Activated naive CD4-positive, alpha-beta T cell treated with anti-CD3 and anti-CD28 coated beads, Interleukin-2, amount 50 U/mL, for 24 hours (primary cell): ENCODE measurements at regions not wholly inside any gene's neighbourhood (a gene's known extent, or its start where the extent isn't known, plus 50 kb on each side); places are given as distances from the start of the nearest gene placed in this dataset.
A peak's percentile ranks its signal among the peaks of the same experiment; 100 is the strongest.

Experiments
- H3K27ac Mint-ChIP-seq: one replicate; pipeline ENCODE4 v1.8.0; 2021; ENCODE audit warnings: mild to moderate bottlenecking, mixed read lengths
- H3K27me3 Mint-ChIP-seq: one replicate; pipeline ENCODE4 v1.8.0; 2021; ENCODE audit warnings: mixed read lengths
- H3K36me3 Mint-ChIP-seq: one replicate; pipeline ENCODE4 v1.8.0; 2021; ENCODE audit warnings: mixed read lengths
- H3K4me1 Mint-ChIP-seq: one replicate; pipeline ENCODE4 v1.8.0; 2021; ENCODE audit warnings: mixed read lengths
- H3K4me3 Mint-ChIP-seq: one replicate; pipeline ENCODE4 v1.8.0; 2021; ENCODE audit warnings: mild to moderate bottlenecking, mixed read lengths
- H3K9me3 Mint-ChIP-seq: one replicate; pipeline ENCODE4 v1.8.0; 2021; ENCODE audit warnings: mixed read lengths

DNA sequence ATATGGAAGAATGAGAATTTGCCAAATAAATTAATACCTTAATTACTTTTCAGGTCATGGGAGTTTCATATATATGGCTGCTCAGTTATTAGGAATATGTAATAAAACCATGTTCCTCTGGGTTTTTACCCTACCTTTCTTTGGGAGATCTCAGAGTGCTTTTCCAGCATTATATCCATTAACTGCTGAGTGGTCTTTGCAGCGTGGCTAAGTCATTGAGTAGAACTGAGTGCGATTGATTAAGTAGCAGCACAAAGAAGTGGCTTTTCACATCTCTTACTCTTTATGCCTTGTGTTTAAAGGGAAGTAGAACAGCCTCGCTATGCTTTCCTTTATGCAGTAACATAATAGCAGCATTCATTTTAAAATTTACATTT is 340.1 kb downstream of the SNAPC1 start:
- no peaks in the 10 kb centered on the region for H3K36me3 Mint-ChIP-seq
- no peak overlapping the region for H3K4me3 Mint-ChIP-seq
- H3K4me1 Mint-ChIP-seq, result peaks cover 7% of the 10 kb centered on the region
- no peaks in the 10 kb centered on the region for H3K9me3 Mint-ChIP-seq
- H3K27me3 Mint-ChIP-seq, result peaks cover 3% of the 10 kb centered on the region
- H3K27ac Mint-ChIP-seq, result no peak overlapping the region

DNA sequence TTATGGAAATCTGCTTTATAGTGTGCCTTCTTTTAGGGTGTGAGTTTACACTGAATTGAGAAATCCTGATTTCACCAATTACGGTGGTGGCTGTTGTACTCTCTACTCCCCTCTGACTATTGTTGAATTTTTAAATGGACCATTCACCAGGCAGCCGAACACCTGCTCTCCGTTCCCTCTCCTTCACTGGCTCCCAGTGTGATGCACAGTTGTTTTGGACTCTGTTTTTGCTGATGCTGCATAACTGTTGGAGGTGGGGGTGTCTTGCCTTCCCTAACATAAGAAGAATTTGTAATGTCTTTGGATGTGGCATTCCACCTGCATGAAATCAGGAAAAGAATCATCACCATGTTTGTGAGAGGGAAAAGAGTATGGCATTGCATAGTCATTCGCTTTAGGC is 341.2 kb downstream of the SNAPC1 start:
- Mint-ChIP-seq H3K27ac (no peak overlapping the region), H3K27me3 (peaks cover 3% of the 10 kb centered on the region), H3K4me3 (no peak overlapping the region), H3K4me1 (no peaks in the 10 kb centered on the region), H3K36me3 (no peaks in the 10 kb centered on the region), H3K9me3 (no peaks in the 10 kb centered on the region)

DNA sequence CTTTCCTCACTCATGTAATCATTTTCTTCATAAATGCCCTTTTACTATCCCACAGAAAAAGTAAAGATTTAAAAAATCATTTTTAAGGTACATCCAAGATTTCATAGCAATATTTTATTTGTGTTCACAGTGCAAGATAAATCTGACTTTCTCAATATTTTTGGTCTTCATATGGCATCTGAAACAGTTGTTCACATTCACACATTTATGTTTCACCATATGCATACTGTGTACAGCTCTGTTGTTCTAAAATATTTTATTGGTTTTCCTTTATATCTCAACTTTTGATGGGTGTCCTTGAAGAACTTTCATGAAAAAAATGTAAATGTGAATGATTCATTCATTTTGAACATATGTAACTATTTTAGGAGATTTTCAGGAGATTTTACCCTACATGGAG is 348.7 kb downstream of the SNAPC1 start:
- no peak overlapping the region for H3K27ac Mint-ChIP-seq
- no peak overlapping the region for H3K4me3 Mint-ChIP-seq
- no peaks in the 10 kb centered on the region for H3K4me1 Mint-ChIP-seq
- H3K36me3 Mint-ChIP-seq, result no peaks in the 10 kb centered on the region
- peaks cover 24% of the 10 kb centered on the region for H3K27me3 Mint-ChIP-seq
- H3K9me3 Mint-ChIP-seq, result no peaks in the 10 kb centered on the region

DNA sequence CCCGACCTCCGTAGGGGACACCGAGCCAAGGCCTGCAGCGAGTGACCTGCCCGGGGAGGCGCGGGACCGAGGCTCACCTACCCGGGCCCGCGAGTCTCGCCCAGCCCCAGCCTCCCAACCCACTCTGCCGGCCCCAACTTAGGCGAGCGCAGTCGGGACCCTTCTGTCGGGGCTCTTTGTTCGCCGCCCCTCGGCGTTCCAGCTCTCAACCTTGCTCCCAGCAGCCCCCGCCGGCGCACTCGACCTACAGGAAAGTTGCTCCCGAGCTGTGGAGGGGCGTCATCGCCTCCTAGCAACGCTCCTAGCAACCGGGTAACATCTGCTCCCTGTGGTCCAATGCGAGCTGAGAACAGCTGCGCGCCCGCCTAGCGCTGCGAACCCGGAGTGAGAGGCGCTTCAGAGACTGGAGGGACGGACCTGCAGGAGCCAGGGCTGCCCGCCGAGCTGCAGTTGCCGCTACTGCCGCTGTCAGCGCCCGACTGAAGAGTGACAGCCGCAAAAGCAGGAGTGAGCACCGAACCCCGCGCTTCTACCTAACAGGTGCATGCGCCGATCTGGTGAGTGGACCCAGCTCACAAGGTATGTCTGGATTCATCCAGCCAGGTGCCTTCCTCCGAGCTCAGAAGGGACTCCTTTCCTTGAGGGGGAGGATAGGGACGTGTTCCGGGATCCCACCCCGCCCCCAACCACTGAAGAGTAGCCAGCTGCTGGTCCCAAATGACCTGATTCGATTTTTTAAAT is 355.0 kb downstream of the SNAPC1 start:
- Mint-ChIP-seq H3K36me3 (no peaks in the 10 kb centered on the region), H3K9me3 (no peaks in the 10 kb centered on the region), H3K27me3 (peaks cover 55% of the 10 kb centered on the region), H3K4me3 (peak overlapping the region; percentile 66), H3K27ac (no peak overlapping the region), H3K4me1 (peaks cover 13% of the 10 kb centered on the region)

DNA sequence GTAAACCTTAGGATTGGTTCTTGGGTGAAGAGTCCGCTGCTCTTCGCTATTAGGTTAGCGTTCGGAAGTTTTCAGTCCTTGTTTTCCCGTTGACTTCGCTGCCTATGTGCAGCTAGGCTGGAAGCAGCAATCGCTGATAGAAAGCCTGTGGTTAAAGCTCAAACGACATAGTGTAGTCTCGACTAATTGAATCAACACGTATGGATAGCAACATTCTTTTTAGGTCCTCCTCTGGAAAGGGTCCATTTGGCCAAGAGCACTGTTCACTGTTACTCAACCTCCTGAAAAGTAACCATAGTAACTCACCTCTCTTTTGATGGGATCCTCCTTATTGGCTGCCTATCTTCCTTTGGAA is 355.5 kb downstream of the SNAPC1 start:
- Mint-ChIP-seq H3K27ac (no peak overlapping the region), H3K27me3 (peaks cover 56% of the 10 kb centered on the region)

DNA sequence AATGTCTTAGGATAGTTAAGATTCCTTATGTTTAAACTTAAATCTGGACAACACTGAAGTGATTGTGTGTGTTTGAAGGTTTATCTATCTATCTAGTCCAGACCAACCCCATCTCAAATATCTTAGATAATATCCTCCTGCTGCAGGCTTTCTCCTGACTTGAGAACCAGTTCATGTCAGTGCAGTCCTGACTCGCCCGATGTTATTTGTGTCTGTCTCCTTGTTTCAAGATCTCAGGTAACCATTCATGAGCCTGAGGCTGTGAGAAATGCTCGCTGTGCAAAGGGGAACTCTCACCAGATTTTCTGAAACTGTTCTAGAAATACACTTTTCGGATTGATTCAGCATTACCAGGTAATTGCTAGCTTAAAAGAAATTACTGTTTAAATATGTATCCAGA is 356.2 kb downstream of the SNAPC1 start:
- H3K27me3 Mint-ChIP-seq, result peaks cover 59% of the 10 kb centered on the region
- no peak overlapping the region for H3K4me3 Mint-ChIP-seq

More for the DNA sequence above, 355.5 kb downstream of the SNAPC1 start:
- H3K9me3 Mint-ChIP-seq, result no peaks in the 10 kb centered on the region
- H3K4me1 Mint-ChIP-seq, result peaks cover 13% of the 10 kb centered on the region
- no peaks in the 10 kb centered on the region for H3K36me3 Mint-ChIP-seq
- peak overlapping the region; percentile 66 for H3K4me3 Mint-ChIP-seq

DNA sequence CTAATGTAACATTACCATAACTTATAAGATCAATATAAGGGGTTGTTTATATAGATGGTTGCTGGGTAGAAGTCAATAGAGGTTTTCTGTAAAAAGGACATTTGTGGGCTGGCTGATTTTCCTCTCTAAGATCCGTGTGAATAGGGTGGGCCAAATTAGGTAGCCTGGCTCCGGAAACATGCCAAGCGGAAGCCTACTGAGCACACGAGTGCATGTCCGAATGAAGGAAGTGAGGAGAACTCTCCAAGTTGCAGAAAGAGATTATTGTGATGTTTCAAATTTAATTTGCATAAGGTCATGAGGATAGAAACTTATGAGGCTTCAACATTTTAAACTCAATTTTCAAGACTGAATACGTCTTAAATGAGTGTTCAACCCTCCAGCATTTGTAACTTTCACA is 356.7 kb downstream of the SNAPC1 start:
- Mint-ChIP-seq H3K27me3 (peaks cover 60% of the 10 kb centered on the region), H3K9me3 (no peaks in the 10 kb centered on the region), H3K4me1 (peaks cover 13% of the 10 kb centered on the region), H3K36me3 (no peaks in the 10 kb centered on the region), H3K27ac (no peak overlapping the region), H3K4me3 (no peak overlapping the region)

More for the DNA sequence above, 356.2 kb downstream of the SNAPC1 start:
- H3K27ac Mint-ChIP-seq, result no peak overlapping the region
- no peaks in the 10 kb centered on the region for H3K36me3 Mint-ChIP-seq
- no peaks in the 10 kb centered on the region for H3K9me3 Mint-ChIP-seq
- H3K4me1 Mint-ChIP-seq, result peaks cover 13% of the 10 kb centered on the region

DNA sequence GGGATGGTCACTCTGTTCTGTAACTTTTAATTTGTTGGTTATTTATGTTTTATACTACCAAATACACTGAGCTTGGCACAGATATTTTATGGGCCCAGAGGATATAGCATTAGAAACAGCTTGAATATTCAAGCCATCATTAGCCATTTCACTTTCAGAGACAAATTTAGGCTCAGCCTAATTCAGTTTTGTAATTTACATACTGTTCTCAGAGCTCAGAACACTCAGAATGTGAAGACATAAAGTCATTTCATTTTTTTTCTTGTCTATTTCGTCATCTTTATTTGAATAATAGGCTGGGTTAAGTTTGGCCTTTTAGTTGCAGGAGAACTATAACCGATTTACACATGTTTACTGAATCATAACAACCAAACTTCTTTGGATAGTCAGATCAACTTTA is 361.7 kb downstream of the SNAPC1 start:
- H3K27me3 Mint-ChIP-seq, result peaks cover 37% of the 10 kb centered on the region
- H3K4me1 Mint-ChIP-seq, result no peaks in the 10 kb centered on the region
- H3K27ac Mint-ChIP-seq, result no peak overlapping the region
- H3K9me3 Mint-ChIP-seq, result no peaks in the 10 kb centered on the region
- H3K36me3 Mint-ChIP-seq, result no peaks in the 10 kb centered on the region
- no peak overlapping the region for H3K4me3 Mint-ChIP-seq

DNA sequence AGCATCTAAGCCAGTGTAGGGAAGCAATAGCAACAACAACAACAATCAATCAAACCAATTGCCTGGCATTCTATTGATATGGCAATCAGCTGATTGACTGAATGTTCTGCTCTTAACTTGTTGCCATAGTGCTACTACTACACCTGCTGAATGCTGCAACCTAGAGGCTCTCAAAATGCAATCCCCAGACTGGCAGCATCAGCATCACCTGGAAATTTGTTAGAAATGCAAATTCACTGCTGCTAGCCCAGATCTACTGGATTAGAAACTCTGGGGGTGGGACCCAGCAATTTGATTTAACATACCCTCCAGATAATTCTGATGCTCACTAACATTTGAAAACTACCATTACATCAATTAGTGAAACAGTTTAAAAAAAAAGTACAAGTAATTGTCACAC is 363.6 kb downstream of the SNAPC1 start:
- Mint-ChIP-seq H3K4me1 (no peaks in the 10 kb centered on the region), H3K36me3 (no peaks in the 10 kb centered on the region), H3K9me3 (no peaks in the 10 kb centered on the region), H3K27me3 (peaks cover 30% of the 10 kb centered on the region), H3K4me3 (no peak overlapping the region), H3K27ac (no peak overlapping the region)

DNA sequence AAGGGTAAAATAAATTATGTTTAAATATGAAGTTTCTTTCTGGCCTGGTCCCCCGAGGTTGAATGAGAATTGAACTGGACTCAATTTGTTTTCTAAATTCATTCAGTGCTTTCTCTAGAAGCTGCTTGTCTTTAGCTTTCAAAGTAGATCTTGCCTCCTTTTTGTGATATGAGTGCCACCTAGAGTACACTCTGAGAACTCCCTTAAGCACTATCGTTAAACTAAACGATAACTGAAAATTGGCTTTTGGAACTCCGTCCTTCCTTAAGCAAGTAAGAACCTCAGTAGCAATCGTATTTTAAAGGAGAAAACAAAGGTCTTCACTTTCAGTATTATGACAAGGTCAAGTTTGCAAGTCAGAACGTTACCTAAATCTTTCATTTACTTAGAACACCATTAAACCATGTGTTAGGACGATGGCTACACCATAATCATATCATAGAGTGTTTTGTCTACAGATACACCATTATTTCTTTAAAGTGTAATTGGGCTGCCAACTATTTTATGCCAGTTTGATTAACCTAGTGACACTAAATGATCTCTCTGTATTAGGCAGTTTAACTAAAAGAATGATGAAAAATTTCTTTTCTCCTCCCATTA is 364.8 kb downstream of the SNAPC1 start:
- no peak overlapping the region for H3K4me3 Mint-ChIP-seq
- H3K9me3 Mint-ChIP-seq, result no peaks in the 10 kb centered on the region
- H3K36me3 Mint-ChIP-seq, result no peaks in the 10 kb centered on the region
- no peak overlapping the region for H3K27ac Mint-ChIP-seq
- peaks cover 27% of the 10 kb centered on the region for H3K27me3 Mint-ChIP-seq
- no peaks in the 10 kb centered on the region for H3K4me1 Mint-ChIP-seq

DNA sequence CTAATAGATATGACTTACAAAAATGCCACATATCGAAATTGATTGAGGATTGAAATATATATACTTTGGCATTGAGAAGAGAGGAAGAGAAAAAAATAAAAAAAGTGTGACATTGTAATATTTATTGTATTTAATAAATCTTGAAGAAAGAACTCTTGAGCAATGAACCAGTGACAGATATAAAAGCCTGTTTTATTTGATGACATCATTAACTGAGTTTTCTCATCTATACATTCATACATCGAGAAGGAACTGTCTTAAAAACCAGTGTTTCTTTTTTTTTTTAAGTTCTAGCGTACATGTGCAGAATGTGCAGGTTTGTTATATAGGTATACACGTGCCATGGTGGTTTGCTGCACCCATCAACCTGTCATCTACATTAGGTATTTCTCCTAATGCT is 368.2 kb downstream of the SNAPC1 start:
- no peak overlapping the region for H3K4me3 Mint-ChIP-seq
- H3K4me1 Mint-ChIP-seq, result no peaks in the 10 kb centered on the region
- no peaks in the 10 kb centered on the region for H3K9me3 Mint-ChIP-seq
- H3K27ac Mint-ChIP-seq, result no peak overlapping the region
- H3K27me3 Mint-ChIP-seq, result peaks cover 33% of the 10 kb centered on the region
- no peaks in the 10 kb centered on the region for H3K36me3 Mint-ChIP-seq

DNA sequence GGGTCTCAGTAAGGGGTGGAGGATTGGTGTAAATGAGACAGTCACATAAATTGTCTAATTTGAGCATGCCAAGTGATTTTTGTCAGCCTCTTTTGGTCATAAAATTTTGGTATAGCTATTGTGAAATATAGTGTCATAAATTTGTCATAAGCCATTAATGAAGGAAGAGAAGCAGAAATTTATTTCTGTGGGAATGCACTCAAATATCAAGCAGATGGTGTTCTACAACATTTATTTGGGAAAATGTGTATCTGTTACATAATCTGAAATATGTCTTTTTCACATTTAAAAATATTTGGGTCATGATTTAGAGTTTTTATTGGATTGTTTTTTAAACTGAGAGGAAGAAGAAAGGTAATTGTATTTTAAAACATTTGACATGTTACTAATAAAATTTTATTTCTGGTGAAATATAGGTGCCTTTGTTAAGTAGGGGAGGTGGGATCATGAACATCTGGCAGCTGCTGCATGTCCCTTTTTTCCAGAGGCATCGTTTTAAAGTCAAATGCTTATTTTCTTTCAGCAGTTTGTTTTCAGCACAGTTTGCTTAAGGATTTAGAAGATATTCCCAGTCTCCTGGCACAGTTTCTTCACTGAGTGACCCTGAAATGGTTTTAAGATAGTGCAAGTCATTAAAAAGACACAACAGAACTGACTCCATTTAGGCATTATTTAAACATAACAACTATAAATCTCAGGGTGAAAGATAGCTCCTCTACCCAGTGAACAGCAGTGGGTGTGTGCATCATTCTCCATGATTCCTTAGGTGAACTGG is 371.7 kb downstream of the SNAPC1 start:
- Mint-ChIP-seq H3K9me3 (no peaks in the 10 kb centered on the region), H3K27ac (no peak overlapping the region), H3K4me3 (no peak overlapping the region), H3K27me3 (peaks cover 36% of the 10 kb centered on the region), H3K4me1 (no peaks in the 10 kb centered on the region), H3K36me3 (no peaks in the 10 kb centered on the region)

DNA sequence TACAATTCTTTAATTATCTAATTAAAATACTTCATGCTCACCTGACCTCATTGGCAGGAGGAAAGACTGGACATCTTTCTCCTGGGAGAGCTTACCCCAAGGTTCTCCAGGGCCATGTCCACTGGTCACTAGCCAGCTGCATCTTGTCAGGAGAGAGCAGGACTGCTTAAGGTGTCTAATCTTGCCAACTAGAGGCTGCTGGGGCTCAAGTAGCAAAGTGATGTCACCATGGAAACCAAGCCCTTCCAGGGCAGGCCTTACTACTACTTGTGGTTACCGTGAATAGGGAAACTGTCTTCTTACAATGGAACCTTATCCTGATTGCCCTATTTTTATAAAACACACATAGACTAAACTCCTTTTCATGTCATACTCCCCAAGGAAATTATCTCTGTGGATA is 376.4 kb downstream of the SNAPC1 start:
- peaks cover 41% of the 10 kb centered on the region for H3K27me3 Mint-ChIP-seq

DNA sequence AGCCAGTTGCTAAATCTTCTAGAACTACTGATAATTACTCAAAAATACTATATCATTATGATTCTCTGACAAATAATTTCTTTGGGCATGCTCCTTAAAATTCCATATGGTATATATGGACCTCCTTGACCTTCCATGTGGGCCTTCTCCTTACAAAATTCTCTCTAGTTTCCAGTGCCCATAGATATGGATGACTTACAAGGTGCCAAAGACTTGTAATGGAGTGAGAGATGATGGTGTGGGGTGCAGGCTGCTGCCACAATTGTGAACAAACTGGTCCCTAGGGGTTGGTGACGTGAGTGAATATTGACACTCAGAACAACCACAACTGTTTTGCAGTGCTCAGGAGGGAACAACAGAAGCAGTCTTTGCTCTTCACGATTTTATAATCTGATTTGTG is 378.9 kb downstream of the SNAPC1 start:
- H3K4me1 Mint-ChIP-seq, result no peaks in the 10 kb centered on the region
- no peak overlapping the region for H3K27ac Mint-ChIP-seq
- peaks cover 30% of the 10 kb centered on the region for H3K27me3 Mint-ChIP-seq
- H3K36me3 Mint-ChIP-seq, result peaks cover 2% of the 10 kb centered on the region
- H3K4me3 Mint-ChIP-seq, result no peak overlapping the region
- H3K9me3 Mint-ChIP-seq, result peaks cover under 1% of the 10 kb centered on the region

More for the DNA sequence above, 376.4 kb downstream of the SNAPC1 start:
- H3K27ac Mint-ChIP-seq, result no peak overlapping the region
- no peaks in the 10 kb centered on the region for H3K9me3 Mint-ChIP-seq
- no peak overlapping the region for H3K4me3 Mint-ChIP-seq
- no peaks in the 10 kb centered on the region for H3K4me1 Mint-ChIP-seq
- H3K36me3 Mint-ChIP-seq, result peaks cover 2% of the 10 kb centered on the region

DNA sequence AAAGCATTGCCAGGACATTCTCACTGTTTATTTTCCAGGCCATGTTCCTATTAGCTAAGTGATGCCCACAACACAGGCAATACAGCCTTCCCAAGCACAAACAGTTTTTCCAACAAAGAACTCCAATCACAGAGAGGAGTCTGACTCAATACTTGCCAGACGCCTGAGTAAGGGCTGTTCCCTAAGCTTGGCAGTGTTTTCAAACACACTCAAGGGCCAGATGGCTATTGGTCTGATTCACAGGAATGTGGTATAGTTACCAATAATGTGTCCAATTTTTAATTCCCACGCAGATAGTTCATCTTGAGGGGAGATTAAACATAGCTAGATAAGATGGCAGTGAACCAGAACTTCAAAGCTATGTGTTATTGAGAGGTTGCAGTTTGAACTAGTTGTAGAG is 381.0 kb downstream of the SNAPC1 start:
- Mint-ChIP-seq H3K4me1 (no peaks in the 10 kb centered on the region), H3K27me3 (peaks cover 30% of the 10 kb centered on the region), H3K36me3 (peaks cover 2% of the 10 kb centered on the region)

DNA sequence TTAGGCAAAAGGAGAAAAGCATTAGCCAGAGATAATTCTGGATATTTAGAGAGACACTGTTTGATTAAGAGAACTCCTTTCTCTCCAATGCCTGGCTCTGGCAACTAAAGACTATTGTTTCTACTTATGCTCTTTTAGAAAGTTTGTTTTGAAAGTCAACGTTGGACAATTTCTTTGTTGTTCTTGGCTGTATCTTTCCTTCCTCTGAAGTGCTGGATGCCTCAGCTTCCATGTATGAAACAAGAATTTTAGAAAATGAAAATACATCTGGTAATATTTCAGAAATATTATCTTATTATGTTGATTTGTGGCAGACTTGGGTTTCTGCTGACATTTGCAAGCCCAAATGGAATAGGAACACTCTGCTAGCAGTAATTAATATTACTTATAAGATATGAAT is 382.6 kb downstream of the SNAPC1 start:
- H3K27me3 Mint-ChIP-seq, result peaks cover 25% of the 10 kb centered on the region
- H3K4me1 Mint-ChIP-seq, result no peaks in the 10 kb centered on the region
- peaks cover 23% of the 10 kb centered on the region for H3K9me3 Mint-ChIP-seq
- H3K36me3 Mint-ChIP-seq, result peaks cover 2% of the 10 kb centered on the region
- H3K4me3 Mint-ChIP-seq, result no peak overlapping the region
- H3K27ac Mint-ChIP-seq, result no peak overlapping the region

More for the DNA sequence above, 381.0 kb downstream of the SNAPC1 start:
- Mint-ChIP-seq H3K4me3 (no peak overlapping the region), H3K9me3 (peaks cover 21% of the 10 kb centered on the region), H3K27ac (no peak overlapping the region)
